ENCODE measurements at regions not wholly inside any gene's neighbourhood (a gene's known extent, or its start where the extent isn't known, plus 50 kb on each side); places are given as distances from the start of the nearest gene placed in this dataset.

DNA sequence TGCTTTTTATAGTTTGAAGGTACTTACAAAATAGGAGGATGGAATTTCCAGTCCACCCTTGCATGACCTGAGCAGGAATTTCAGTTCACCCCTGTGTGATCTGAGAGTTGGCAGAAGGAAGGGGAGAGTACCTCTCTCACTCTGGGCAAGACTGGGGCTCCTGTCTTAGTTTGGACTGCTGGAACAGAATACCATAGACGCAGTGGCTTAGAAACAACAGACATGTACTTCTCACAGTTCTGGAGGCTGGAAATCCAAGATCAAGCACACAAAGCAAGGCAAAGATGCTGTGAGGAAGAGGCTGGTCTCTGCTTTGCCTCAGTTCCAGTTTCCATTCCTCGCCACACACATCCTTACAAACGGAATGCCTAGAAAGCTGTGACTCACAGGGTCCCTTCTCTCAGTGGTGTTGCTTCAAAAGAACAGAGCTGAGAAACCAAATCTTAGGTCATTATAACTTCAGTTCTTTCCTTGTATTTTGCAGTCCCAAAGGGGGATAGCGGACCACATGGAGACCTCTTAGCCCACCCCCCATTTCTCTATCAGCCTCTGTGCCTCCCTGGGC, 108.8 kb upstream of the HAAO start:
- FAIRE-seq (no peak), DNase-seq (ENCODE audit: insufficient read length, low spot score) (no peak)
- TF ChIP-seq, protein P1, sequence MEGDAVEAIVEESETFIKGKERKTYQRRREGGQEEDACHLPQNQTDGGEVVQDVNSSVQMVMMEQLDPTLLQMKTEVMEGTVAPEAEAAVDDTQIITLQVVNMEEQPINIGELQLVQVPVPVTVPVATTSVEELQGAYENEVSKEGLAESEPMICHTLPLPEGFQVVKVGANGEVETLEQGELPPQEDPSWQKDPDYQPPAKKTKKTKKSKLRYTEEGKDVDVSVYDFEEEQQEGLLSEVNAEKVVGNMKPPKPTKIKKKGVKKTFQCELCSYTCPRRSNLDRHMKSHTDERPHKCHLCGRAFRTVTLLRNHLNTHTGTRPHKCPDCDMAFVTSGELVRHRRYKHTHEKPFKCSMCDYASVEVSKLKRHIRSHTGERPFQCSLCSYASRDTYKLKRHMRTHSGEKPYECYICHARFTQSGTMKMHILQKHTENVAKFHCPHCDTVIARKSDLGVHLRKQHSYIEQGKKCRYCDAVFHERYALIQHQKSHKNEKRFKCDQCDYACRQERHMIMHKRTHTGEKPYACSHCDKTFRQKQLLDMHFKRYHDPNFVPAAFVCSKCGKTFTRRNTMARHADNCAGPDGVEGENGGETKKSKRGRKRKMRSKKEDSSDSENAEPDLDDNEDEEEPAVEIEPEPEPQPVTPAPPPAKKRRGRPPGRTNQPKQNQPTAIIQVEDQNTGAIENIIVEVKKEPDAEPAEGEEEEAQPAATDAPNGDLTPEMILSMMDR (IDR thresholded peaks at IDR 0.05; ENCODE audit: insufficient read depth, missing control alignments) = no peak

DNA sequence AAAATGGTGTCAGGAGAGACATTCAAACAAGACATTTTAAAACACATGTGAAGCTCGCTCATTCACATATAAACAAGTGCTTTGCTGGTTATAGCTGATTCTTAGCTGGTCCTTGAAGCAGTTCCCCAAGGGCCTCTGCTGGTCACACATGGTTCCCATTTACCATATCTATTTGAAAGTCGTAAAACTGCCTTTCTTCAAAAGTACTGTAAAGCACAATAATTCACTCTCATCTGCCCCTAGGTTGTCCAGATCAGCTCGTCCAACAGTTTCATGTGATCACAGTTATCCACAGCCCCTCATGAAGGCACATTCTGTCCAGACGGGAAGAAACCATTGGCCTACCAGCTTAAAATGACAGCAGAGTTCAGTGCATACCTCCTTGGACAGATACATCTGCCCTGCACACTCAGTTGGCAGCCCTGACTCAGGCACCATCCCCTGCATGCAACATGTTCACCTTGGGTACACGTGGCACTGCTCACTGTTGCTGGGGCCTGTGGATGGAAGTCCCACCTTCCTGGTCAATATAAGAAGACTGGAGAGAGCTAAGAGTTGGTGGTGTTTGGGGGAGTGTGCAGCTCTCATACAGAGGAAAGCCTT, 108.0 kb upstream of the HAAO start:
- FAIRE-seq (no peak), DNase-seq (ENCODE audit: insufficient read length, low spot score) (no peak)
- TF ChIP-seq, protein P1 (IDR thresholded peaks at IDR 0.05; ENCODE audit: insufficient read depth, missing control alignments) = no peak

DNA sequence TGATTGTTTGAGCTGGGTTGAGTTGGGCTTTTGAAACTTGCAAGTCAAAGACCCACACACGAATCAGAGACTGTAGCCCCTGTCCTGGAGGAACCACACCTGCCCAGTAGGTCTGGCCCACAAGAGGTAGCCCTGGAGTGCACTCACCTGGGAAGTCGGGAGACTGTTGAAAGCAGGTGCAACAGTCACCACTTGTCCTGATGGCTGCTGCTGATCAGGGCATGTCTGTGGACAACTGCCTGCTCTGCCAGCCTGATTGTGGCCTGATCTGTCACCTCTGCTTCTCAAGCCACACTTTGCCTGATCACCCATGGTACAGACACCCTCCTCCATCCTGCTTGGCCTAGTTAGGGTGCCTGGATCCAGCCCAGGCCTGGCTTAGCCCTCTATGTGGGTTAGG, 105.0 kb upstream of the HAAO start:
- FAIRE-seq = no peak
- TF ChIP-seq, protein P1 (IDR thresholded peaks at IDR 0.05; ENCODE audit: insufficient read depth, missing control alignments) = no peak

DNA sequence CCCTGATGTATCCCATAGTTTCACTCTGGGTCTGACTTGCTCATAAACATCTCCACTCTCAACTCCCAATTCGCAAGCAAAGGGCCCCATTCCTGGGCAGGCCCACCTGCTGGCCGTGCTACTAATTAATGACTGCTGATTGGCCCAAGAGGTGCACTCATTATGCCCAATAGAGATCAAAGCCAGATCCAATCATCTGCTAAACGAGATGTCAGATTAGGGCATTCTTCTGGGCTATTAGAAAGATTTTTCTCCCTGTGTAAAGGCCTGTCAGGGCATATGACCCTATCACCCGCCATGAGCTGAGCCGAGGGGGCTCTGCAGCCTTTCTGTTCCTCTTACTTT, 103.4 kb upstream of the HAAO start:
- FAIRE-seq (no peak), DNase-seq (ENCODE audit: insufficient read length, low spot score) (no peak)
- TF ChIP-seq, protein P1 (IDR thresholded peaks at IDR 0.05; ENCODE audit: insufficient read depth, missing control alignments) = no peak

More for the DNA sequence above, 105.0 kb upstream of the HAAO start:
- DNase-seq (ENCODE audit: insufficient read length, low spot score) = no peak

DNA sequence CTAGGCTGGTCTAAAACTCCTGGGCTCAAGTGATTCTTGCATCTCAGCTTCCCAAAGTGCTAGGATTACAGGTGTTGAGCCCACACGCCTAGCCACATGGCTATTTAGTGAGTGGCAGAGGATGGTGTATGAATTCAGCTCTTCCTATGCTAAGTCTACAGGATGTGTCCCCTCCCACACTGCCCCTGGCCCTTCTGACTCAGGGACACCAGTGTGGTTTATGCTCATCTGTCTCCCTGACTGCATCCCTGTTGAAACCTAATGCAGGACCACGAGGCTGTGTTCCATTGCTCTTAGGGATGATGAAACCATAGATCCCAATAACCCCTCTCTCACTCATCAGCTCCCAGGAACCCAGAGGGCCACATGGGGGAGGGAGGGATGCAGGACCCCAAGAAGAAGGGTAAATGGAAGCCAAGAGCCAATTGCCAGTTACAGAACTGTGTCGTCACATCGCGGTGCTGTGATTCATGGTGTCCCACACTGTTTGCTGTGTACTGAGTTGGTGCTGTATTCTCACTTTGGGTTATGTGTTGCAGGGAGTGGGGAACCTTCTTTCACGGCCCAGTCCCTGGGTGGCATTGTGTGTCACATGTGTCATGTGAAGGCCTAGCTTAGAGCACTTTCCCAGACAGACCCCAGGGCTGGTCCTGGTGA, 102.9 kb upstream of the HAAO start:
- DNase-seq (ENCODE audit: insufficient read length, low spot score) = no peak
- TF ChIP-seq, protein P1 (IDR thresholded peaks at IDR 0.05; ENCODE audit: insufficient read depth, missing control alignments) = no peak
- no peak for FAIRE-seq

DNA sequence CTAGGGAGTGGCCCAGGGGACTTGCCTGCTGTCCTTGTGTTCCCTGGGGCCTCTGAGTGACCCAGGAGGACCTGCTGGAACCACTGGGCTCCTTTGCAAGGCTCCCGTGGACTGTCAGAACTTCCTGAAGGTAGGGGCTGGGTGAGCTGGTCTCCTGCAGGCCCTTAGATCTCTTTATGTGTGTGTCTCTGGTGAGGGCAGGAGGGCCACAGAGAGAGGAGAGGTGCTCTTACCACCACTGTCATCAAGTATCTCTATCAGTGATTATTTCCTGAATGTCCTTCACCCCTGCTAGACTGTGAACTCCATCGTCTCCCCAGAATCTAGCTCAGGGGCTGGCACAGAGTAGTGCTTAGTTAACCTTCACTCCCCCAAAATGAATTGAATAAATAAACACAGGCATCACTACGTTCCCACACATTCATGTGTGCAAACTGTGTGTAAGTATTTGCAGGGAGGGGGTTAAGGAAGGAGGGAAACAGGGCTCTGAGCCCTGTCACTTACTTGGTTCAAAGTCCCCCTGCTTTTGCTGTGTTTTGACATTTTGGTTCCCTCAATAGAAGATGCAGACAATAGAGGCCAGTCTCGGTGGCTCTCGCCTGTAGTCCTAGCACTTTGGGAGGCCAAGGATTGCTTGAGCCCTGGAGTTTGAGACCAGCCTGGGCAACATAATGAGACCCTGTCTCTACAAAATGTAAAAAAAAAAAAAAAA, 100.8 kb upstream of the HAAO start:
- FAIRE-seq = no peak
- no peak for DNase-seq (ENCODE audit: insufficient read length, low spot score)
- TF ChIP-seq, protein P1 (IDR thresholded peaks at IDR 0.05; ENCODE audit: insufficient read depth, missing control alignments) = no peak
